T1000 (cell line): ENCODE measurements at regions not wholly inside any gene's neighbourhood (a gene's known extent, or its start where the extent isn't known, plus 50 kb on each side); places are given as distances from the start of the nearest gene placed in this dataset.

Source experiments
- DNase-seq: peaks from one replicate; lab custom pipeline; 2025; ENCODE audit warnings: mixed read lengths; lab: John Stamatoyannopoulos, UW

DNA sequence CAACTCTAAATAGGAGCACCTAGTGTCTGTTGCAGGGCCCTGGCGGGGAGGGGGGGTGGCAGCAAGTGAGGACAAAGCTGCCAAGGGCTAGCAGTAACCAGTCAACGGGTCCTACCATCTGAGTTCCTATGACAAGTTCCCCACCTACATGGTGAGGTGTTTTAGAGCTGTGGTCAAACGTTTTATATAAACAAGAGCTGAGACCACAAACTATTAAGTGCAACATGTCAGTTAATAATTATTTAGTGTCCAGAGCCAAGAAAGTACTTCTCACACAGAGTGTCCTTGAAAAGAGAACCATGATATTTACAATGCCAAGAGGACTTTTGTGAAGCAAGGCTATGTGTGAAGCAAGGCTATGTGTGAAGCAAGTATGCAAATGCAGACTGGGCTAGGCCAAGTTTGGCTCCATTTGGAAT, 434.7 kb downstream of the TNS3 start:
- no peak for DNase-seq

DNA sequence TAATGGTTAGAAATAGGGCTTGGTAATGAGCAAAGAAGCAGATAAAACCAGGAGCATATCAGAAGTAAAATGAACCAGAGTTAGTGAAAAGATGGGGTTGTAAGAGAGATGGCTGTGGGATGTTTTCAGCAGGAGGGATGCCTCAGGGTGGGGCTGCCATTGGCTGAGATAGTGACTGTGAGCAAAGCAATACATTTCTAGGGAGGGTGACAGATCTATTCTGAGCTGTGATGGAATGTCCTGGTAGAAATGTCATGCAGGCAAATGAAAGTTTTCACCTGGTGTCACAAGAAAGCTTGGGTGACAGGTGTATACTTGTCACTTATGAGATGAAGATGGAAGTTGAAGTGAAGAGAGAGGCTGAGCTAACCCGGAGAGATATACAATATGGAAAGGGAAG, 435.9 kb downstream of the TNS3 start:
- DNase-seq, result no peak

GRCh38 chr7:47145186-47145725, 436.7 kb downstream of the TNS3 start:
- no peak for DNase-seq

GRCh38 chr7:47143339-47143738, 438.6 kb downstream of the TNS3 start:
- DNase-seq, result no peak

DNA sequence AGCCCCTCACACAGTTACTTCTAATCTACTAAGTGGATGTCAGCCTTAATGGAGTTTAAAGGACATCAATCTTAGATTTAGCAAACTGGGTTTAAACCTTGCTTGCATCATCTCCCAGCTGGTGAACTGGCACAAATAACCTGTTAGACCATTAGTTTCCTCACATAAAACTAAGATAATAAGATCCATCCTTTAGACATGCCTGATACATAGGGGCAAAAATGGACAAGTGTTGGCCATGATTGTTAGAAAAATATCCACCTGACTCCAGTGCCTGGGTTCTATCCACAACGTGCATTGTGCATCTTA, 439.1 kb downstream of the TNS3 start:
- no peak for DNase-seq

DNA sequence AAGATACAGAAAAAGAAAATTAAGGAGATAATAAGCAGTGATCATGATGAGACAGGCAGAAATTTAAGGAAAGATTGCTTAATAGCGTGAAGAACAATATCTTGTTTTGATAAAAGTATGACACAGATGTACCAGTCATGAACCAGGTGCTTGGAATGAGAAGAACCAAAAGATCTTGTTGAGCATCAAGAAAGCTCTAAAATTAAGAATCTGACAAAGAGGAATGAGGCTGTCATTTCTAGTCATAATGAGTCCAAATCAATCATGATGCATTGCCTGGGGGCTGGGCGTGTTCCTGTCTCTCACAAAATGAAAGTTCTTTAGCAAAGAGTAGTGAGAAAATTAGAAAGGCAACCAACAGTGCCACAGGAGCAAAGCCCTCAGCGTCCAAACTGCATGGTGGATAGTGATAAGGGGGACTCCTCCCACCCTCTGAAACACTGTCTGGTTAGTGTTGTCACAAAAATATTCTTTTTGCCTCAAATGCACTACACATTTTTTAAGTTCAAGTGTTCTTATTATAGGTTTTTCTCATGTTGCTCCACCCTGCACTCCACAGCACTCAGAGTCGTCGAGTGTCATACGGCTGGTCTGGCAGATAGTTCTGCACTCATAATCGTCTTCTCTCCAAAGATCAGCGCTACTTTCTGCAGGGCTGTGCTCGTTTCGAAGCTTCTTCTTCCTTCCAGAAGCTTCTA, 439.6 kb downstream of the TNS3 start:
- no peak for DNase-seq

DNA sequence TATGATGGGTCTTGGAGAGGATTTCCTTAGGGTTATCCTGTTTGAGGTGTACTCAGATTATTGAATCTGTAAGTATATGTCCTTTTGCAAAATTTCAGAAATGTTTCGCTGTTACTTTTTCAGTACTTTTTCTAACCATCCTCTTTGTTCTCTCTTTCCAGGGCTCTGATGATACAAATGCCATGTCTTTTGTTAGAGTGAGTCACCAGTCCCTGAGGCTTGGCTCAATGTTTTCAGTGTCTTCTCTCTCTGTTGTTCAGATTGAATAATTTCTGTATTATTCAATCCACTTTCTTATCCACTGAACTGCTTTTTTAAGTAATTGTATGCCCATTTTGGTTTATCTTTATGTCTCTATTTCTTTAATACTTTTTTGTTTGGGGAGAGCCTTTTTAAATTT, 449.4 kb downstream of the TNS3 start:
- DNase-seq, result no peak

GRCh38 chr7:47128700-47129099, 453.2 kb downstream of the TNS3 start:
- no peak for DNase-seq

- no peak for DNase-seq
Measured at GRCh38 chr7:47125529-47125928, 456.4 kb downstream of the TNS3 start.

- no peak for DNase-seq
Measured at GRCh38 chr7:47119261-47119865, 462.5 kb downstream of the TNS3 start.

- no peak for DNase-seq
Measured at GRCh38 chr7:47104206-47104549, 477.7 kb downstream of the TNS3 start.

DNA sequence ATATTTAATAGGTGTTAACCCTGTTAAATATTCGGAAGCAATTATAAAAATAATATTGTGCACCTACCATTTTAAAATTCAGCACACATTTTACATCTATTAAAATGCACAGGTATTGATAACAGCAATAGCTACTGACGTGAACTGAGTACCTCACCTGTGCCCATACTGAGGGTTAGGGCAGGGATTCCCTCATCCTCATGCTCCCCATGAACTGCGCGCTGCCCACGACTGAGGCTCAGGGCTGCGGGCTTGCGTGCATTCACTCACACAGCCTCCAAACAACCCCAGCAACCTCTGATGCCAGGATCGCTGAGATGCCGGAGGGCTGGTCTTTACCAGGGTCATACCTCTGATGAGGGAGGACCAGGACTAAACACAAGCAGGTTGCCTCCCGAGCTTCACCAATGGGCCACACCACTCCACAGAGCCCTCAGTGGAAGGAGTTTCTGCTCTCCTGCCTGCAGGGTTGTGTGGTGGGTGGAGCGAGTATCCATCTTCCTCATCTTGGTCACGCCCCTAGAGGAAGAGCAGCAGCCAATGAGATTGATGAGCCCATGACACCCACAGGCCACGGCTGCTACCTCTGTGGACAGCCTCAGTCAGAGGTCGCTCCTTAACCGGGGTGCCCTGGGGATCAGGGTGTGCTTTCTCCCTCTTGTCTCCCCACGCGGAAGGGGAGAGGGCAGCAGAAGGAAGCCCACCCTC, 478.3 kb downstream of the TNS3 start:
- no peak for DNase-seq

DNA sequence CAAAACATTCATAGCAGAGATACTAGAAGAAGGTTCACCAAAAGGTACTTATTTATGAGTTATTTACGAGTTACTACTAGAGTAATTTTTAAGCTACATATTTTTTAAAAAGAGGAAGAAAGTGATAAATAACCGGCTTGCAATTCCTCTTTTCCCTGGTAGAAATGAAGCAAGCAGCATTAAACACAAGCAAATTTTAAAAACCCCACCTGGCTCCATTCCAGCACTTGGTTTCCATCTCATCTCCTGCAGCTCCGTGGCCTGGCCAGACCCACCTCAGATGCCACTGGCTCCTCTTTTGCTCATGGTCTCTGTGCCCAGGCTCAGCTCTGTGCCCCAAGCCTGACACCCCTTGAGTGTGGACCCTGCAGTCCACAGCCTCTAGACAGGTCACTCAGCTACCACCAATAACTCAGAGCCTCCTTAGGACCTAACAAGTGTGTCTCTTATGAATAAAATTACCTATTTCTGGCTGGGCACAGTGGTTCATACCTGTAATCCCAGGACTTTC, 479.5 kb downstream of the TNS3 start:
- DNase-seq, result no peak

- DNase-seq, result no peak
Measured at GRCh38 chr7:47100817-47101435, 481.0 kb downstream of the TNS3 start.

DNA sequence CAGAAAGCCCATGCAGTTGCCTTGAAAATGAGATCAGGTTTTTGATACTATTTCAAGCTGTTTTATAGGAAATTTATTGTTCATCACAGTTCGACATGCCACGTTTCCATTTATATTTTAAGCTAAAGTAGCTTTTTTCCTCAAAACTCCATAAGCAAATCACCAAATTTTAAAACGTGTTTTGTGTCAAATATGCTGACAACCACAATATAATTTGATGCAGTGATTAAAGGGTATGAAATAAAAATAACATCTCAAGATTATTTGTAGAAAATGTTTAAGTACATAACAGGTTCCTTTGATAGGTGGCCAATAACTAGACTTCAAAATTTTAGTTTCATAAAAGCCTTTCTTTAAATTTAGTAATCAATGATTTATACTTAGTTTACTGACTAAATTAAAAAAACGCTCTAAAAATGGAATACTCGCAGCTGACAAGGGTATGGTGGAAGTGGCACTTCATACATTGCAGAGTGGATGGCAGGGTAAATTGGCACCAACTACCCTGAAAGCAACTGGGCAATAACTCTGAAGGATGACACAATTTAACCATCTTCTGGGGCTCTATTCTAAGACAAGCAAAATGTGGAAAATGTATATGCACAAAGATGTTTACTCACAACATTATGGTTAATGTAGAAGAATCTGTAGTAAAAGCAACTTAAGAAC, 481.6 kb downstream of the TNS3 start:
- no peak for DNase-seq

DNA sequence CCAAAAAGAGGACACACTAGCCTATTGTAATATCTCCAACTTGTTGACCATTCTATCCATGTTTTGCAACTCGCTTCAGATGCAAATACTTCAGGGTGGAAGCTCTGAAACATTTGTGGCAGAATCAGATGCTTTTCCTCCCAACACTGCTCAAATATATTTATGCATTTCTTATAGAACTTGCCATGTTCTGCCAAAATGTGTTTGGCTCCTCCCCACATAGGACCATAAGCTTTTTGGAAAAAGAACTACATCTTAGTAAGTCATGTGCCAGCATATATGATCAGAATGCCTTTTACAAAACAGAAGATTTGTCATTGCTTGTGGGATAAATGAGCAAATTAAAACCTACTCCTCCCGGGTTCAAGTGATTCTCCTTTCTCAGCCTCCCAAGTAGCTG, 484.5 kb downstream of the TNS3 start:
- no peak for DNase-seq

DNA sequence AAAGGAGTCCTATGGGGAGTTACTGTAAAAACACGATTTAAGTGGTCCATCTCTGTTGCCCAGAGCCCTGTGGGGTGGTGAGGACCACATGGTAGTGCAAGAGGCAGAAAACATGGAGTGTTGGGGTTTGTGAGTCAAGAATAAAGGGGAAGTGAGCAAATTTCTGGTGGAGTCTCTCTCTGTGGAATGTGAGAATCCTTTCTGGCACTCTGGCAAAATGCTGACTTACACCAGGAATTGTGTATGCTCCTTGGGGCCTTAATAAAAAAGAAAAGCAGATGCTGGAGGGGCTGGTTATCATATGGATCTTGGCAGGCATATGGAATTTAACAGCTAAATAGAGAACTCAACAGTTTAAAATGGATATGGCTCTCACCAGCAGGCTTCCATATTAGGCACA, 486.0 kb downstream of the TNS3 start:
- no peak for DNase-seq

DNA sequence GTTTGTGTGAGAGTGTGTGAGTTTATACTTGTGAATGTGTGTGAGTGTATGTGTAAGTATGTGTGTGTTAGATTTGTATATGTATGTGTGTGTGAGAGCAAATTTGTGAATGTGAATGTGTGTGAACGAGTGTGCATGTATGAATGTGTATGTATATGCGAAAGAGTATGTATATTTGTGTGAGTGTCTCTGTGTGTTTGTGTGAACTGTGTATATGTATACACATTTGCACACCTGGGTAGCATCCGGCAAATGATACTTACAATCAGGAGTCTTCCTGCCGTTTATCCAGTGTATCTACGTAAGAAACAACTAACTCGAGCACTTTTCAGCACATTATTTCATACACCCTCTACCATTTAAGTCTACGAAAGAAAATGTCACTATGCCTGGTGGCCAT, 487.4 kb downstream of the TNS3 start:
- DNase-seq, result no peak

GRCh38 chr7:47093320-47094234, 488.3 kb downstream of the TNS3 start:
- no peak for DNase-seq

DNA sequence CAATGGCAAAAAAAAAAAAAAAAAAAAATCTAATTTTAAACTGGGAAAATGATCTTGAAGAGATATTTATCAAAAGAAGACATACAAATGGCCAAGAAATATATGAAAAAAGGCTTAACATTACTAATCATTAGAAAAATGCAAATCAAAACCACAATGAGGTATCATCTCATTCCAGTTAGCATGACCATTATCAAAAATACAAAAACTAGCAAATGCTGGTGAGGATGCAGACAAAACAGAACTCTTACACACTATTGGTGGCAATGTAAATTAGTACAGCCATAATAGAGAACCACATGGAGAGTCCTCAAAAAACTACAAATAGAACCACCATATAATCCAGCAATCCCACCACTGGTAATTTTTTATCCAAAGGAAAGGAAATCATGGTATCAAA, 489.6 kb downstream of the TNS3 start:
- DNase-seq, result no peak

DNA sequence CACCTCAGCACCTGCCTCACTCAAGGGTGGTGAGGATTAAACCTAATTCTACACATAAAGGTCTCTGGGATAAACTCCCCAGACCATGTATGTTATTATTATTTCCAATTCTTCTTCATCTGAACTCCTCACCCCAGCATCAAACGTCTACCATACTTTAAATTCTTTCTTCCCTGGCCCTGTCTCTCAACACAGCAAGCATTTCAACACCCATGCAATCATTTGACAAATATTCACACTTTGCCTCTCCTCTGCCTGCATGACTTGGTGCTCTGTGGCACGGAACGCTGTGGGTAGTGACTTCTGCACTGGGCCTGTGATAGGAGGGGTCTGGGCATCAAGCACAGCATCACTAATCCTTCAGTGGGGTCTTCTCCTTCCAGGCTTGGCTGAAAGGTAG, 490.8 kb downstream of the TNS3 start:
- no peak for DNase-seq
